ENCODE measurements at regions not wholly inside any gene's neighbourhood (a gene's known extent, or its start where the extent isn't known, plus 50 kb on each side); places are given as distances from the start of the nearest gene placed in this dataset.

DNA sequence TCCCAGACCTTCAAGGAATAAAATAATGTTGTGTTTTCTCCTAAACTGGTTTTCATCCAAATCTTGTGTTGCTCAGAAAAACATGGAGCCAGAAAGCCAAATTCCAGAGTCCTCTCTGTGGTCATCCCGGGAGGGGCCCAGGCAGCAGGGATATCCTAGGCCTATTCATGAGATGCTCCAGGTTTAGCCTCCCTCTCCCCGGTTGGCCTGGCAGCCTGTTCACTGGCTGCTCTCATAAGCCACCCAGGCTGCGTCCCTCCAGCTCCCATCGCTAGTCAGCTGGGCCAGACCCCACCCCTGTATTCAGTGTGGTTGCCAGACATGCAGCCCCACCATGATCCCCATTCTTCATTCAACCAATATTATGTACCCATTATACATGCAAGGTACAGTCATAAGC lies 113.4 kb upstream of the F3 start:
- Histone ChIP-seq H3K79me2 (ENCODE audit: control insufficient read depth, insufficient read depth, low read length, poor library complexity) (no peaks in the 10 kb centered on the region), H2BK5ac (ENCODE audit: low read depth, low read length, poor library complexity) (no peak overlapping the region), H3K4me3 (ENCODE audit: low read depth, low read length) (no peak overlapping the region), H3K18ac (ENCODE audit: low read length) (no peak overlapping the region), H4K8ac (ENCODE audit: low read depth, low read length) (no peak overlapping the region), H2BK12ac (ENCODE audit: low read length) (no peak overlapping the region), H3K79me1 (ENCODE audit: low read length) (no peaks in the 10 kb centered on the region), H2AFZ (ENCODE audit: insufficient read depth, low read length, poor library complexity) (no peak overlapping the region), H3K27ac (ENCODE audit: low read depth, low read length) (no peak overlapping the region), H4K12ac (ENCODE audit: low read depth, low read length) (no peak overlapping the region), H4K91ac (ENCODE audit: low read depth, low read length) (no peak overlapping the region), H2AK5ac (ENCODE audit: low read length) (no peak overlapping the region), H3K23ac (ENCODE audit: low read length) (no peak overlapping the region), H3K27me3 (ENCODE audit: insufficient read depth, low read length) (no peaks in the 10 kb centered on the region), H2BK120ac (ENCODE audit: insufficient read depth, low read length, poor library complexity) (no peak overlapping the region), H3K4me1 (ENCODE audit: control insufficient read depth in 1 of 2, insufficient read depth in 2 of 2, low read length in 2 of 2) (peaks cover 7 to 13% of the 10 kb centered on the region in 2 experiments), H3K36me3 (ENCODE audit: control insufficient read depth in 1 of 2, insufficient read depth in 2 of 2, low read length in 2 of 2) (no peaks in the 10 kb centered on the region), H3K9me3 (ENCODE audit: insufficient read depth, low read depth, low read length) (no peaks in the 10 kb centered on the region), H3K9ac (ENCODE audit: low read length) (no peak overlapping the region), H3K4me2 (ENCODE audit: low read length) (no peak overlapping the region), H3K14ac (ENCODE audit: low read length) (no peak overlapping the region), H3K4ac (ENCODE audit: low read depth, low read length) (no peak overlapping the region)
- no CpG with 5 or more reads among the region's 4 CpGs for WGBS (ENCODE audit: extremely low coverage, insufficient coverage, insufficient read length)
- no peak for DNase-seq

DNA sequence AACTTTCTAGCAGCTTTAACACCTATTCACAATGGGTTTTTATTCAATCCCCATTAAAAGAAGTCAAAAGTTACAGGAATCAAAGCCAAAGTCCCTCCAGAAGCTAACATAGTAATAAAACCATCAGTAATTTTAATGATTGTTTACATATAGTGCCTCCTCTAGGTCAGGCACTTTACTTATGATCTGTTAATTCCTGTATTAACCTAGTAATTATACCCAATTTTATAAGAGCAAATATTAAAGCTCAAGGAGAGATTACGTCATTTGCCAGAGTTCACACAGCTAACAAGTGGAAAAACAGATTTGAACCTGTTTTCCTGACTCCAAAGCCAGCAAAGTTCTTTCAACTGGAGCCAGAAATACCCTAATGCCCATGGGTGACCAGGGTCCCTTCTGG lies 112.9 kb upstream of the F3 start:
- Histone ChIP-seq H2BK120ac (ENCODE audit: insufficient read depth, low read length, poor library complexity) (no peak overlapping the region), H3K4me3 (ENCODE audit: low read depth, low read length) (no peak overlapping the region), H3K9ac (ENCODE audit: low read length) (no peak overlapping the region), H3K14ac (ENCODE audit: low read length) (no peak overlapping the region), H3K9me3 (ENCODE audit: insufficient read depth, low read depth, low read length) (no peaks in the 10 kb centered on the region), H3K79me1 (ENCODE audit: low read length) (no peaks in the 10 kb centered on the region), H4K12ac (ENCODE audit: low read depth, low read length) (no peak overlapping the region), H3K4ac (ENCODE audit: low read depth, low read length) (no peak overlapping the region), H2BK12ac (ENCODE audit: low read length) (no peak overlapping the region), H3K36me3 (ENCODE audit: control insufficient read depth in 1 of 2, insufficient read depth in 2 of 2, low read length in 2 of 2) (no peaks in the 10 kb centered on the region), H2AFZ (ENCODE audit: insufficient read depth, low read length, poor library complexity) (no peak overlapping the region), H3K27ac (ENCODE audit: low read depth, low read length) (no peak overlapping the region), H3K4me1 (ENCODE audit: control insufficient read depth in 1 of 2, insufficient read depth in 2 of 2, low read length in 2 of 2) (peaks cover 7 to 13% of the 10 kb centered on the region in 2 experiments), H2BK5ac (ENCODE audit: low read depth, low read length, poor library complexity) (no peak overlapping the region), H3K18ac (ENCODE audit: low read length) (no peak overlapping the region), H4K91ac (ENCODE audit: low read depth, low read length) (no peak overlapping the region), H3K23ac (ENCODE audit: low read length) (no peak overlapping the region), H3K4me2 (ENCODE audit: low read length) (no peak overlapping the region), H3K79me2 (ENCODE audit: control insufficient read depth, insufficient read depth, low read length, poor library complexity) (no peaks in the 10 kb centered on the region), H2AK5ac (ENCODE audit: low read length) (no peak overlapping the region), H3K27me3 (ENCODE audit: insufficient read depth, low read length) (no peaks in the 10 kb centered on the region), H4K8ac (ENCODE audit: low read depth, low read length) (no peak overlapping the region)
- DNase-seq: no peak
- WGBS (ENCODE audit: extremely low coverage, insufficient coverage, insufficient read length): no CpG with 5 or more reads among the region's 1 CpG

DNA sequence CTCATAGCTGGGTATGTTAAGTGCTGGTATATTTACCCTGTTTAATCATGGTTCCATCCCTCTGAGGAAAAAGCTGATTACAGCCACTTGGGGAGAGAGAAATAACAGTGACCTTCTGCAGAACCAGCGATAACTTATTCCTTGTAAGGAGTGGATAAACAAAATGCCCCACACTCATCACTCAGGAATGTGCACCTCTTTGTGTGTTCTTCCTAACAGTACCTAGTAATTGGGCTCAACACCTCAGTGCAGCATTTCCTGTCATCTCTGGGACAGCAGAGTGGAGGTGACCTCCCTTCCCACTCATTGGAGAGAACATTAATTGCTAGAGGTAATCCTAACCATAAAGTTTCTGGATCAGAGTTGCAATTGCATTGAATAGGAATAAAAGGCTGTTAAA lies 112.5 kb upstream of the F3 start:
- Histone ChIP-seq H3K4ac (ENCODE audit: low read depth, low read length) (no peak overlapping the region), H3K23ac (ENCODE audit: low read length) (no peak overlapping the region), H4K8ac (ENCODE audit: low read depth, low read length) (no peak overlapping the region), H3K9ac (ENCODE audit: low read length) (no peak overlapping the region), H3K18ac (ENCODE audit: low read length) (no peak overlapping the region), H2BK120ac (ENCODE audit: insufficient read depth, low read length, poor library complexity) (no peak overlapping the region), H3K36me3 (ENCODE audit: control insufficient read depth in 1 of 2, insufficient read depth in 2 of 2, low read length in 2 of 2) (no peaks in the 10 kb centered on the region), H2AFZ (ENCODE audit: insufficient read depth, low read length, poor library complexity) (no peak overlapping the region), H3K9me3 (ENCODE audit: insufficient read depth, low read depth, low read length) (no peaks in the 10 kb centered on the region), H3K27me3 (ENCODE audit: insufficient read depth, low read length) (no peaks in the 10 kb centered on the region), H2BK5ac (ENCODE audit: low read depth, low read length, poor library complexity) (no peak overlapping the region), H3K4me2 (ENCODE audit: low read length) (no peak overlapping the region), H4K12ac (ENCODE audit: low read depth, low read length) (no peak overlapping the region), H3K14ac (ENCODE audit: low read length) (no peak overlapping the region), H3K4me3 (ENCODE audit: low read depth, low read length) (no peak overlapping the region), H3K79me1 (ENCODE audit: low read length) (no peaks in the 10 kb centered on the region), H3K4me1 (ENCODE audit: control insufficient read depth in 1 of 2, insufficient read depth in 2 of 2, low read length in 2 of 2) (peaks cover 7 to 13% of the 10 kb centered on the region in 2 experiments), H4K91ac (ENCODE audit: low read depth, low read length) (no peak overlapping the region), H2AK5ac (ENCODE audit: low read length) (no peak overlapping the region), H3K79me2 (ENCODE audit: control insufficient read depth, insufficient read depth, low read length, poor library complexity) (no peaks in the 10 kb centered on the region), H3K27ac (ENCODE audit: low read depth, low read length) (no peak overlapping the region), H2BK12ac (ENCODE audit: low read length) (no peak overlapping the region)
- DNase-seq: no peak
- no CpG with 5 or more reads among the region's 1 CpG for WGBS (ENCODE audit: extremely low coverage, insufficient coverage, insufficient read length)

DNA sequence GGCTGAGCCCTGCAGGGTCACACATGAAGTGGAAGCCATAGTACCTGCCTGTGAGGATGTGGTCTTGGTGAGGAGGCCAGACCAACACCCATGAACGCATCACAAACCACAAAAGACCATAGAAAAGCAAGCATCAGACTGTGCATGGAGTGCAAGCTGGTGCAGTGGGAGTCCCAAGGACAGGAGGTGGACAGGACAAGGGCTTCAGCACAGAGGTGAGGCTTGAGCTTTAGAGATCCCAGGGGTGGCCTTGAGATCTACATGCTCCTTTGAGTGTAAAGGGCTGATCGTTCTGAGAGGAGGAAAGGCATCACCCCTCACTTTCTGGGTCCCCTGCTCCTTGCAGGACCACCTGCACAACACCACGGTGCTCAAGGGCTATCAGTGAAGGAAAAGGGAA lies 111.9 kb upstream of the F3 start:
- Histone ChIP-seq H2BK120ac (ENCODE audit: insufficient read depth, low read length, poor library complexity) (no peak overlapping the region), H3K27me3 (ENCODE audit: insufficient read depth, low read length) (no peaks in the 10 kb centered on the region)
- no CpG with 5 or more reads among the region's 3 CpGs for WGBS (ENCODE audit: extremely low coverage, insufficient coverage, insufficient read length)

More for the DNA sequence above, 111.9 kb upstream of the F3 start:
- DNase-seq: no peak
- Histone ChIP-seq H3K36me3 (ENCODE audit: control insufficient read depth in 1 of 2, insufficient read depth in 2 of 2, low read length in 2 of 2) (no peaks in the 10 kb centered on the region), H4K8ac (ENCODE audit: low read depth, low read length) (no peak overlapping the region), H2AK5ac (ENCODE audit: low read length) (no peak overlapping the region), H3K79me1 (ENCODE audit: low read length) (no peaks in the 10 kb centered on the region), H2BK5ac (ENCODE audit: low read depth, low read length, poor library complexity) (no peak overlapping the region), H4K91ac (ENCODE audit: low read depth, low read length) (no peak overlapping the region), H3K4ac (ENCODE audit: low read depth, low read length) (no peak overlapping the region), H3K23ac (ENCODE audit: low read length) (no peak overlapping the region), H3K4me2 (ENCODE audit: low read length) (no peak overlapping the region), H3K4me1 (ENCODE audit: control insufficient read depth in 1 of 2, insufficient read depth in 2 of 2, low read length in 2 of 2) (peaks cover 7 to 13% of the 10 kb centered on the region in 2 experiments), H2AFZ (ENCODE audit: insufficient read depth, low read length, poor library complexity) (no peak overlapping the region), H3K27ac (ENCODE audit: low read depth, low read length) (no peak overlapping the region), H3K14ac (ENCODE audit: low read length) (no peak overlapping the region), H3K9me3 (ENCODE audit: insufficient read depth, low read depth, low read length) (no peaks in the 10 kb centered on the region), H3K18ac (ENCODE audit: low read length) (no peak overlapping the region), H2BK12ac (ENCODE audit: low read length) (no peak overlapping the region), H3K9ac (ENCODE audit: low read length) (no peak overlapping the region), H3K4me3 (ENCODE audit: low read depth, low read length) (no peak overlapping the region), H4K12ac (ENCODE audit: low read depth, low read length) (no peak overlapping the region), H3K79me2 (ENCODE audit: control insufficient read depth, insufficient read depth, low read length, poor library complexity) (no peaks in the 10 kb centered on the region)
